ENCODE measurements at regions not wholly inside any gene's neighbourhood (a gene's known extent, or its start where the extent isn't known, plus 50 kb on each side); places are given as distances from the start of the nearest gene placed in this dataset.

DNA sequence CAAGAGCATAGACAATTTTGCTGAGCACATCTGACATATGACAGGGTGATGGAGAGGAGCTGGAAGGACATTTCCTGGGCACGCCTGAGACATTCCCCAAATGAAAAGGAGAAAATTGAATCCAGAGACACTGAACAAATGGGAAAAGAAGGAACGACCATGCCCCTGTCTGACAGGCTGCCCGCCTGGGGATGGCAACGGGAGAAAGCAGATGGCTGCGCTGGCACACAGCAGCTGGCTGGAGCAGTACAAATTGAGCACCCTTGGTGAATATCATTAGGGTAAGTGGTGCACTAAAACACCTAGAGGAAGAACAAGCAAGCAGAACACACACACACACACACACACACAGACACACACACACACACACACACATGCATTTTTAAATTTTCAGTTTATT lies 174.3 kb upstream of the DUSP10 start:
- TF ChIP-seq, protein P1, sequence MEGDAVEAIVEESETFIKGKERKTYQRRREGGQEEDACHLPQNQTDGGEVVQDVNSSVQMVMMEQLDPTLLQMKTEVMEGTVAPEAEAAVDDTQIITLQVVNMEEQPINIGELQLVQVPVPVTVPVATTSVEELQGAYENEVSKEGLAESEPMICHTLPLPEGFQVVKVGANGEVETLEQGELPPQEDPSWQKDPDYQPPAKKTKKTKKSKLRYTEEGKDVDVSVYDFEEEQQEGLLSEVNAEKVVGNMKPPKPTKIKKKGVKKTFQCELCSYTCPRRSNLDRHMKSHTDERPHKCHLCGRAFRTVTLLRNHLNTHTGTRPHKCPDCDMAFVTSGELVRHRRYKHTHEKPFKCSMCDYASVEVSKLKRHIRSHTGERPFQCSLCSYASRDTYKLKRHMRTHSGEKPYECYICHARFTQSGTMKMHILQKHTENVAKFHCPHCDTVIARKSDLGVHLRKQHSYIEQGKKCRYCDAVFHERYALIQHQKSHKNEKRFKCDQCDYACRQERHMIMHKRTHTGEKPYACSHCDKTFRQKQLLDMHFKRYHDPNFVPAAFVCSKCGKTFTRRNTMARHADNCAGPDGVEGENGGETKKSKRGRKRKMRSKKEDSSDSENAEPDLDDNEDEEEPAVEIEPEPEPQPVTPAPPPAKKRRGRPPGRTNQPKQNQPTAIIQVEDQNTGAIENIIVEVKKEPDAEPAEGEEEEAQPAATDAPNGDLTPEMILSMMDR (IDR thresholded peaks at IDR 0.05; ENCODE audit: extremely low read depth, low read depth, low read length) = no peak
- H4K20me1 ChIP-seq (ENCODE audit: insufficient read depth, low read length) = no peaks in the 10 kb centered on the region
- H3K4me1 ChIP-seq (ENCODE audit: insufficient read depth, low read length) = peaks cover 4% of the 10 kb centered on the region
- H3K9me3 ChIP-seq (ENCODE audit: low read depth, low read length) = no peaks in the 10 kb centered on the region
- no peaks in the 10 kb centered on the region for H3K79me2 ChIP-seq (ENCODE audit: insufficient read depth, low read length)
- H2AFZ ChIP-seq (ENCODE audit: low read length) = no peak overlapping the region
- H3K4me3 ChIP-seq (ENCODE audit: insufficient read depth, low read length) = no peak overlapping the region
- no peak for DNase-seq (ENCODE audit: insufficient read length, low spot score, missing footprints)
- no peak overlapping the region for H3K4me2 ChIP-seq (ENCODE audit: insufficient read depth, low read length)
- H3K27me3 ChIP-seq (ENCODE audit: insufficient read depth, low read length) = no peaks in the 10 kb centered on the region
- H3K27ac ChIP-seq (ENCODE audit: low read depth, low read length) = no peak overlapping the region
- H3K36me3 ChIP-seq (ENCODE audit: insufficient read depth, low read length) = no peaks in the 10 kb centered on the region

DNA sequence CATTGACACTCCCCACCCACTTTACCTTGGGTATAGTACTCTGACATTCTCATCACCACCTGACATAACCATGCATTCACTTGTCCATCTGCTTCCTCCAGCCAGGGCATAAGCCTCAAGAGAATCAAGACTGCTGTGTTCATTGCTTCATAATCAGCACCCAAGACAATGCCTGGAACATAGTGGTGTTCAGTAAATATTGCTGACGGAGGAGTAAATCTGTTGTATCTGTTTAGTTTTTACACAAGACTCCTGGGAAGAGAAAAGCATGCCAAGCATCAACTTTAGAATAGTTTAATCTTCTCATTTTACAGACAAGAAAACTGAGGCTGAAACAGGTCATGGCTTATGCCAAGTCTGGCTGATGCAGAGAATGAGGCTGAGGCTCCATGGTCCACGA lies 173.9 kb upstream of the DUSP10 start:
- TF ChIP-seq, protein P1 (IDR thresholded peaks at IDR 0.05; ENCODE audit: extremely low read depth, low read depth, low read length) = no peak
- Histone ChIP-seq H4K20me1 (ENCODE audit: insufficient read depth, low read length) (no peaks in the 10 kb centered on the region), H3K27me3 (ENCODE audit: insufficient read depth, low read length) (no peaks in the 10 kb centered on the region), H3K4me3 (ENCODE audit: insufficient read depth, low read length) (no peak overlapping the region), H3K9me3 (ENCODE audit: low read depth, low read length) (no peaks in the 10 kb centered on the region), H2AFZ (ENCODE audit: low read length) (no peak overlapping the region), H3K4me1 (ENCODE audit: insufficient read depth, low read length) (peaks cover 4% of the 10 kb centered on the region), H3K79me2 (ENCODE audit: insufficient read depth, low read length) (no peaks in the 10 kb centered on the region), H3K27ac (ENCODE audit: low read depth, low read length) (no peak overlapping the region), H3K4me2 (ENCODE audit: insufficient read depth, low read length) (no peak overlapping the region), H3K36me3 (ENCODE audit: insufficient read depth, low read length) (no peaks in the 10 kb centered on the region)
- DNase-seq (ENCODE audit: insufficient read length, low spot score, missing footprints) = no peak

DNA sequence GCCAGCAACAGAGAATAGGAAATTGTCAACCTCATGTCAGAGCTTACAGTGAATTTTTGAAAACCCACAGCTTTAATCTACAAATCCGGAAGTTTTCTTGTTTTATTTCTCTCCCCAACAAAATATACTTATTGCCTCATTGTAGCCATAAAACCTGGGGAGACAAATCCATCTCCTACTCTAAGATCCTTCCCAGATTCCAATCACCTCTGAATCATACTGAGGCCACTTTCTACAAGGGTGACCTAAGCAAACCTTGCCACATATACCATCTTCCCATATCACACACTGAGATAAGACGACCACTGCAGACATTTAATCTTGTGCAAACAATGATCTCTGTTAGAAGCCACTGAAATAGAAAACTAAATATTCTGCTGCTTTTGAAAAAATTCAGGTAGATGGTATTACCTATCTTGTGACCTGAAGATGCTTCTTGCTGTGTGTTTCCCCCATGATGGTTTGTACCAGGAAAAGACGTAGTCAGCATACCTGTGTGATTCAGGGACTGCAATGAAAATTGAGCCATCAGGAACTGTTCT lies 171.5 kb upstream of the DUSP10 start:
- Histone ChIP-seq H3K36me3 (ENCODE audit: insufficient read depth, low read length) (no peaks in the 10 kb centered on the region), H3K79me2 (ENCODE audit: insufficient read depth, low read length) (no peaks in the 10 kb centered on the region), H3K27ac (ENCODE audit: low read depth, low read length) (no peak overlapping the region), H3K9me3 (ENCODE audit: low read depth, low read length) (no peaks in the 10 kb centered on the region), H2AFZ (ENCODE audit: low read length) (no peak overlapping the region), H3K4me3 (ENCODE audit: insufficient read depth, low read length) (no peak overlapping the region), H3K4me1 (ENCODE audit: insufficient read depth, low read length) (peaks cover 4% of the 10 kb centered on the region), H4K20me1 (ENCODE audit: insufficient read depth, low read length) (no peaks in the 10 kb centered on the region), H3K27me3 (ENCODE audit: insufficient read depth, low read length) (no peaks in the 10 kb centered on the region), H3K4me2 (ENCODE audit: insufficient read depth, low read length) (no peak overlapping the region)
- DNase-seq (ENCODE audit: insufficient read length, low spot score, missing footprints) = peak; percentile 23
- TF ChIP-seq, protein P1 (IDR thresholded peaks at IDR 0.05; ENCODE audit: extremely low read depth, low read depth, low read length) = no peak

DNA sequence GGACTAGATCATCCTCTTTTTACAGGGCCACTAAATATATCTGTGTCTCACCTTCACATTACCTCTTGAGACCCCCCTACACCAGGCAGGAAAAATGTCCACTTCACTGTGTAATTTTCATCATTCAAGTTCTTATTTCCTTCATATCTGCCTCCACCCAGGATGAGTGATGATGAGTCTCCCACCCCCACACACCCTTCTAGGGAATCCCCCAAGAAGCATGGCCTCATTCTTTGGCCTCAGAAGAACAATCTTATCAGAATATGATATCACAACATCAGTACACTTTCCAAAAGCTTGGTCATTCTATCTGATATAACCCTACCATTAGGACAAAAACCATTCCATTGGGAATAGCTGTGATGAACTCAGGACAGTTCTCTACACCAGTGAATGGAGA lies 170.3 kb upstream of the DUSP10 start:
- Histone ChIP-seq H3K27me3 (ENCODE audit: insufficient read depth, low read length) (no peaks in the 10 kb centered on the region), H2AFZ (ENCODE audit: low read length) (no peak overlapping the region), H3K9me3 (ENCODE audit: low read depth, low read length) (no peaks in the 10 kb centered on the region), H3K4me2 (ENCODE audit: insufficient read depth, low read length) (no peak overlapping the region), H3K36me3 (ENCODE audit: insufficient read depth, low read length) (no peaks in the 10 kb centered on the region), H3K4me3 (ENCODE audit: insufficient read depth, low read length) (no peak overlapping the region), H3K27ac (ENCODE audit: low read depth, low read length) (no peak overlapping the region), H3K79me2 (ENCODE audit: insufficient read depth, low read length) (no peaks in the 10 kb centered on the region), H4K20me1 (ENCODE audit: insufficient read depth, low read length) (no peaks in the 10 kb centered on the region), H3K4me1 (ENCODE audit: insufficient read depth, low read length) (peaks cover 7% of the 10 kb centered on the region)
- DNase-seq (ENCODE audit: insufficient read length, low spot score, missing footprints) = peak; percentile 36
- TF ChIP-seq, protein P1 (IDR thresholded peaks at IDR 0.05; ENCODE audit: extremely low read depth, low read depth, low read length) = no peak
